ENCODE measurements at regions not wholly inside any gene's neighbourhood (a gene's known extent, or its start where the extent isn't known, plus 50 kb on each side); places are given as distances from the start of the nearest gene placed in this dataset.

DNA sequence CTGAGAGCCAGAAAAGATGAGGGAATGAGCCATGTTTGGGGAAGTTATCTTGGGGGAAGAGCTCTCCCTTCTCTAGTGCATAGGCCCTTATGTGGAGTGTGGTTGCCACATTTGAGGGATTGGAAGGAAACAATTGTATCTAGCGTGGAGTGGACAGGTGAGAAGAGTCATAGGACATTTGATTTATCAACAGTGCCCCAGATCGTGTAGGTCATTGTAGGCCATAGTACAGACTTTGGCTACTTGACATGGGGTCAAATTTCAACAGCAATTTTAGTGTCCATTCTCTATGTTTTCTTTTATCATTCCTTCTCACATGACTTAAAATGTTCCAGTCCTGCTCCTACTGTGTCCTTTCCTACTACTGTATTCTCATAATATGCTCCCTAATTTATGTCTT, 1182.8 kb downstream of the SORCS1 start:
- TF ChIP-seq POLR2A (IDR thresholded peaks at IDR 0.05; ENCODE audit: low read depth, low read length) (no peak), JUN (IDR thresholded peaks at IDR 0.05; ENCODE audit: borderline replicate concordance, insufficient read depth, insufficient read length, low read depth) (no peak), MYC (IDR thresholded peaks at IDR 0.05; ENCODE audit: low read depth, low read length) (no peak), EZH2 (IDR thresholded peaks at IDR 0.05; ENCODE audit: borderline replicate concordance, low read depth, low read length, severe bottlenecking) (no peak), POLR2AphosphoS5 (IDR thresholded peaks at IDR 0.05; ENCODE audit: insufficient read depth, low read depth, low read length) (no peak), GATA2 (IDR thresholded peaks at IDR 0.05; ENCODE audit: insufficient read depth, insufficient read length, low read depth, low read length) (no peak), FOS (IDR thresholded peaks at IDR 0.05; ENCODE audit: borderline replicate concordance, insufficient read depth, low read length) (no peak)
- TF ChIP-seq, protein P1, sequence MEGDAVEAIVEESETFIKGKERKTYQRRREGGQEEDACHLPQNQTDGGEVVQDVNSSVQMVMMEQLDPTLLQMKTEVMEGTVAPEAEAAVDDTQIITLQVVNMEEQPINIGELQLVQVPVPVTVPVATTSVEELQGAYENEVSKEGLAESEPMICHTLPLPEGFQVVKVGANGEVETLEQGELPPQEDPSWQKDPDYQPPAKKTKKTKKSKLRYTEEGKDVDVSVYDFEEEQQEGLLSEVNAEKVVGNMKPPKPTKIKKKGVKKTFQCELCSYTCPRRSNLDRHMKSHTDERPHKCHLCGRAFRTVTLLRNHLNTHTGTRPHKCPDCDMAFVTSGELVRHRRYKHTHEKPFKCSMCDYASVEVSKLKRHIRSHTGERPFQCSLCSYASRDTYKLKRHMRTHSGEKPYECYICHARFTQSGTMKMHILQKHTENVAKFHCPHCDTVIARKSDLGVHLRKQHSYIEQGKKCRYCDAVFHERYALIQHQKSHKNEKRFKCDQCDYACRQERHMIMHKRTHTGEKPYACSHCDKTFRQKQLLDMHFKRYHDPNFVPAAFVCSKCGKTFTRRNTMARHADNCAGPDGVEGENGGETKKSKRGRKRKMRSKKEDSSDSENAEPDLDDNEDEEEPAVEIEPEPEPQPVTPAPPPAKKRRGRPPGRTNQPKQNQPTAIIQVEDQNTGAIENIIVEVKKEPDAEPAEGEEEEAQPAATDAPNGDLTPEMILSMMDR (IDR thresholded peaks at IDR 0.05; ENCODE audit: extremely low read depth in 1 of 2, insufficient read depth in 1 of 2, low read depth in 1 of 2, low read length in 2 of 2): no peak
- TF ChIP-seq, protein P2, sequence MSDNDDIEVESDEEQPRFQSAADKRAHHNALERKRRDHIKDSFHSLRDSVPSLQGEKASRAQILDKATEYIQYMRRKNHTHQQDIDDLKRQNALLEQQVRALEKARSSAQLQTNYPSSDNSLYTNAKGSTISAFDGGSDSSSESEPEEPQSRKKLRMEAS (IDR thresholded peaks at IDR 0.05; ENCODE audit: insufficient read depth, insufficient read length): no peak

Measured in endothelial cell of umbilical vein (primary cell).